SJCRH30 (cell line): ENCODE measurements at regions not wholly inside any gene's neighbourhood (a gene's known extent, or its start where the extent isn't known, plus 50 kb on each side); places are given as distances from the start of the nearest gene placed in this dataset.
"Not testable (repeated sequence)": the region's sequence is repeated elsewhere in the genome, so short reads cannot be mapped to it uniquely, and the experiment has no call there.

Source experiments
- DNase-seq, 2 experiments: peaks; one replicate each; pipeline ENCODE4 v3.0.0-alpha.2; 2015 to 2020
- H3K27ac ChIP-seq: fragments of 250-450 bp; sonication (Bioruptor Pico); 2 replicates; pipeline ENCODE4 v1.5.1; 2020; ENCODE audit warnings: mild to moderate bottlenecking, moderate library complexity
- H3K27me3 ChIP-seq: fragments of 250-450 bp; sonication (Bioruptor Pico); 2 replicates; pipeline ENCODE4 v1.5.1; 2020; ENCODE audit warnings: mild to moderate bottlenecking, moderate library complexity
- H3K36me3 ChIP-seq: fragments of 250-450 bp; sonication (Bioruptor Pico); 2 replicates; pipeline ENCODE4 v1.5.1; 2020; ENCODE audit warnings: mild to moderate bottlenecking, moderate library complexity
- H3K4me1 ChIP-seq: fragments of 250-450 bp; sonication (Bioruptor Pico); 2 replicates; pipeline ENCODE4 v1.5.1; 2020; ENCODE audit warnings: mild to moderate bottlenecking, moderate library complexity
- H3K4me3 ChIP-seq: fragments of 250-450 bp; sonication (Bioruptor Pico); 2 replicates; pipeline ENCODE4 v1.5.1; 2020; ENCODE audit warnings: mild to moderate bottlenecking, moderate library complexity
- H3K9me3 ChIP-seq: fragments of 250-450 bp; sonication (Bioruptor Pico); replicated peaks from 2 replicates; pipeline ENCODE4 v1.5.1; 2020; ENCODE audit warnings: mild to moderate bottlenecking, moderate library complexity

GRCh38 chr18:44552706-44553105 lies 128.0 kb upstream of the SETBP1 start:
- no peak overlapping the region for H3K27ac ChIP-seq
- H3K9me3 ChIP-seq: no peaks in the 10 kb centered on the region
- peaks cover 8% of the 10 kb centered on the region for H3K4me1 ChIP-seq
- no peak for DNase-seq
- H3K4me3 ChIP-seq: no peak overlapping the region
- H3K36me3 ChIP-seq: no peaks in the 10 kb centered on the region
- no peaks in the 10 kb centered on the region for H3K27me3 ChIP-seq

GRCh38 chr18:44556296-44556695 lies 124.4 kb upstream of the SETBP1 start:
- Histone ChIP-seq H3K4me3 (no peak overlapping the region), H3K27me3 (no peaks in the 10 kb centered on the region), H3K4me1 (no peaks in the 10 kb centered on the region), H3K9me3 (no peaks in the 10 kb centered on the region), H3K36me3 (no peaks in the 10 kb centered on the region), H3K27ac (no peak overlapping the region)
- no peak for DNase-seq

GRCh38 chr18:44557616-44558151 lies 123.0 kb upstream of the SETBP1 start:
- Histone ChIP-seq H3K27ac (no peak overlapping the region), H3K4me1 (no peaks in the 10 kb centered on the region), H3K4me3 (no peak overlapping the region), H3K27me3 (no peaks in the 10 kb centered on the region), H3K36me3 (no peaks in the 10 kb centered on the region), H3K9me3 (no peaks in the 10 kb centered on the region)
- no peak for DNase-seq

- Histone ChIP-seq H3K36me3 (no peaks in the 10 kb centered on the region), H3K4me1 (no peaks in the 10 kb centered on the region), H3K9me3 (no peaks in the 10 kb centered on the region), H3K4me3 (no peak overlapping the region), H3K27ac (no peak overlapping the region), H3K27me3 (no peaks in the 10 kb centered on the region)
- no peak for DNase-seq
These were observed 121.9 kb upstream of the SETBP1 start for GRCh38 chr18:44558767-44559166.

- DNase-seq: no peak
- H3K4me1 ChIP-seq: no peaks in the 10 kb centered on the region
These were observed 117.7 kb upstream of the SETBP1 start for GRCh38 chr18:44562986-44563385.

GRCh38 chr18:44564922-44565321 lies 115.8 kb upstream of the SETBP1 start:
- Histone ChIP-seq H3K36me3 (no peaks in the 10 kb centered on the region), H3K4me3 (no peak overlapping the region), H3K27me3 (no peaks in the 10 kb centered on the region), H3K4me1 (no peaks in the 10 kb centered on the region), H3K9me3 (no peaks in the 10 kb centered on the region), H3K27ac (no peak overlapping the region)
- peak in 1 of 2 experiments; percentile 13 for DNase-seq

More at GRCh38 chr18:44562986-44563385, 117.7 kb upstream of the SETBP1 start:
- Histone ChIP-seq H3K9me3 (no peaks in the 10 kb centered on the region), H3K27ac (no peak overlapping the region), H3K4me3 (no peak overlapping the region), H3K27me3 (no peaks in the 10 kb centered on the region), H3K36me3 (no peaks in the 10 kb centered on the region)

GRCh38 chr18:44568342-44568741 lies 112.3 kb upstream of the SETBP1 start:
- Histone ChIP-seq H3K4me1 (no peaks in the 10 kb centered on the region), H3K36me3 (no peaks in the 10 kb centered on the region), H3K4me3 (no peak overlapping the region), H3K9me3 (no peaks in the 10 kb centered on the region), H3K27me3 (no peaks in the 10 kb centered on the region), H3K27ac (no peak overlapping the region)
- no peak for DNase-seq

GRCh38 chr18:44568986-44569385 lies 111.7 kb upstream of the SETBP1 start:
- H3K27ac ChIP-seq: no peak overlapping the region
- H3K4me3 ChIP-seq: no peak overlapping the region
- H3K4me1 ChIP-seq: no peaks in the 10 kb centered on the region
- no peaks in the 10 kb centered on the region for H3K27me3 ChIP-seq
- no peaks in the 10 kb centered on the region for H3K36me3 ChIP-seq
- H3K9me3 ChIP-seq: no peaks in the 10 kb centered on the region
- DNase-seq: no peak

- no peaks in the 10 kb centered on the region for H3K4me1 ChIP-seq
- no peaks in the 10 kb centered on the region for H3K27me3 ChIP-seq
- H3K9me3 ChIP-seq: no peaks in the 10 kb centered on the region
- no peak for DNase-seq
- H3K36me3 ChIP-seq: no peaks in the 10 kb centered on the region
- H3K27ac ChIP-seq: no peak overlapping the region
- no peak overlapping the region for H3K4me3 ChIP-seq
These were observed 111.2 kb upstream of the SETBP1 start for GRCh38 chr18:44569391-44570055.

GRCh38 chr18:44579028-44579702 lies 101.5 kb upstream of the SETBP1 start:
- H3K27ac ChIP-seq: no peak overlapping the region
- peak; percentile 5 to 39 for DNase-seq

GRCh38 chr18:44579745-44580144 lies 100.9 kb upstream of the SETBP1 start:
- no peaks in the 10 kb centered on the region for H3K36me3 ChIP-seq
- DNase-seq: no peak
- no peaks in the 10 kb centered on the region for H3K27me3 ChIP-seq
- no peaks in the 10 kb centered on the region for H3K4me1 ChIP-seq
- no peak overlapping the region for H3K4me3 ChIP-seq
- no peak overlapping the region for H3K27ac ChIP-seq
- no peaks in the 10 kb centered on the region for H3K9me3 ChIP-seq

More at GRCh38 chr18:44579028-44579702, 101.5 kb upstream of the SETBP1 start:
- no peak overlapping the region for H3K4me3 ChIP-seq
- no peaks in the 10 kb centered on the region for H3K4me1 ChIP-seq
- no peaks in the 10 kb centered on the region for H3K9me3 ChIP-seq
- H3K36me3 ChIP-seq: no peaks in the 10 kb centered on the region
- H3K27me3 ChIP-seq: no peaks in the 10 kb centered on the region

GRCh38 chr18:44580159-44580558 lies 100.5 kb upstream of the SETBP1 start:
- Histone ChIP-seq H3K27me3 (no peaks in the 10 kb centered on the region), H3K4me3 (no peak overlapping the region), H3K36me3 (no peaks in the 10 kb centered on the region), H3K9me3 (no peaks in the 10 kb centered on the region), H3K27ac (no peak overlapping the region), H3K4me1 (no peaks in the 10 kb centered on the region)
- DNase-seq: no peak

- not testable (repeated sequence) for H3K4me3 ChIP-seq, DNase-seq, H3K27ac ChIP-seq, H3K36me3 ChIP-seq, H3K9me3 ChIP-seq, H3K27me3 ChIP-seq, H3K4me1 ChIP-seq
These were observed 99.9 kb upstream of the SETBP1 start for GRCh38 chr18:44580782-44581181.

GRCh38 chr18:44582456-44582855 lies 98.2 kb upstream of the SETBP1 start:
- H3K4me1 ChIP-seq: no peaks in the 10 kb centered on the region
- no peak overlapping the region for H3K4me3 ChIP-seq
- H3K36me3 ChIP-seq: no peaks in the 10 kb centered on the region
- no peaks in the 10 kb centered on the region for H3K27me3 ChIP-seq
- H3K9me3 ChIP-seq: no peaks in the 10 kb centered on the region
- DNase-seq: no peak
- no peak overlapping the region for H3K27ac ChIP-seq

GRCh38 chr18:44584900-44585299 lies 95.8 kb upstream of the SETBP1 start:
- H3K4me1 ChIP-seq: peaks cover 5% of the 10 kb centered on the region; the same call in 1 of the 2 replicates
- no peak overlapping the region for H3K27ac ChIP-seq
- H3K36me3 ChIP-seq: no peaks in the 10 kb centered on the region
- H3K9me3 ChIP-seq: no peaks in the 10 kb centered on the region
- no peak for DNase-seq
- H3K4me3 ChIP-seq: no peak overlapping the region
- no peaks in the 10 kb centered on the region for H3K27me3 ChIP-seq
